GM21528 (cell line): ENCODE measurements at regions not wholly inside any gene's neighbourhood (a gene's known extent, or its start where the extent isn't known, plus 50 kb on each side); places are given as distances from the start of the nearest gene placed in this dataset.
"Not testable (repeated sequence)": the region's sequence is repeated elsewhere in the genome, so short reads cannot be mapped to it uniquely, and the experiment has no call there.

Source experiments
- ATAC-seq: cut with Tn5 transposase; IDR thresholded peaks from one replicate; pipeline ENCODE4 v1.9.1; 2021; ENCODE audit warnings: mild to moderate bottlenecking, moderate library complexity; ENCODE audit not compliant: unreplicated experiment, low FRiP score

DNA sequence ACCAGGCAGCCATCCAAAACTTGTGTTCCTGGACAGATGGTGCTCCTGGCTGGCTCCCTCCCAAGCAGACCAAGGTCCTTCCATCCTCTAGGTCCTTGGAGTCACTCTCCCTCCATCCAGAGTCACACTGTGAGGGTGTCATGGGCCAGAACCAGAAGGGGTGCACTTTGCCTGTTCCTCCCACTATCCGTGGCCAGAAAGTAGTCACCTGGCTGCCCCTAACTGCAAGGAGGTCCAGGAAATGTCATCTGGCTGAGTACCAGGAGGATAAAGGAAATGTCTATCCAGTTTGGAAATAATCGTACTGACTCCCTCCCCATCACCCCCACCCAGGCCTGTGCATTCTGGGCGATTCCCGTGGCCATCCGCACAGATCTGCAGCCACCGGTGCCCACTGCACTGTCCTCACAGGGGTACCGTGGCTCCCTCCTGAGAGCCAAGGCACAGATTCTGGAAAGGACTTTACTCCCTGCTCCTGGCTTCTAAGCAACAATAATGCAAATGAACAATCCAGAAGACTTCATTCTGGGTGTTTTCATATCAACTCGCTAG lies 253.2 kb downstream of the NPHP4 start:
- no peak for ATAC-seq

DNA sequence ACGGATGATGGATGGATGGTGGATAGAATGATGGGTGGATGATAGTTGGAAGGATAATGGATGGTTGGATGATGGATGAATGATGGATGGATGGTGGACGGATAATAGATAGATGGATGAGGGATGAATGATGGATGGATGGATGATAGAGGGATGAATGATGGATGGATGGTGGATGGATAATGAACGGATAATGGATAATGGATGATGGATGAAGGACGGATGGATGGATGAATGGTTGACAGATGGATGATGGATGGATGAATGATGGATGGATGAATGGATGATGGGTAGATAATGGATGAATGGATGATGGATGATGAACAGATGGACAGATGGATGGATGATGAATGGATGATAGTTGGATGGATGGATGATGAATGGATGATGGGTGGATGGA lies 255.1 kb downstream of the NPHP4 start:
- ATAC-seq, result no peak

DNA sequence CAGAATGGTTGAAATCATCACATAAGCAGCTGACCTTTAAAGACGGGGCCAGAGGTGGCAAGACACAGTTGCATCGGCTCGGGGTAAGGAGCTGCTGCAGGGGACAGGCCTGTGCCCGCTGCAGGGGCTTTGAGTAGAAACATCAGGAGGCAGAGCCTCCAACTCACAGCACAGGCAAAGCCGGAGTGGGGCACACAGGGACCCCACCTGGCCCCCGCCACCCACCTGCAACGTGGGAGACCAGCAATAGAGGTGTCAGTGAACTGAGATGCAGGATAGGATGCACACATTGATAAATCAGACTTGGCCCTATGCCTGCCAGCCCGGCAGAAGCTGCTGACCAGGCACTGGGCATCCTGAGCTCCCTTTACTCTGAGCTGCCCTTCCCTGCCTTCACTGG lies 257.2 kb downstream of the NPHP4 start:
- ATAC-seq, result no peak

DNA sequence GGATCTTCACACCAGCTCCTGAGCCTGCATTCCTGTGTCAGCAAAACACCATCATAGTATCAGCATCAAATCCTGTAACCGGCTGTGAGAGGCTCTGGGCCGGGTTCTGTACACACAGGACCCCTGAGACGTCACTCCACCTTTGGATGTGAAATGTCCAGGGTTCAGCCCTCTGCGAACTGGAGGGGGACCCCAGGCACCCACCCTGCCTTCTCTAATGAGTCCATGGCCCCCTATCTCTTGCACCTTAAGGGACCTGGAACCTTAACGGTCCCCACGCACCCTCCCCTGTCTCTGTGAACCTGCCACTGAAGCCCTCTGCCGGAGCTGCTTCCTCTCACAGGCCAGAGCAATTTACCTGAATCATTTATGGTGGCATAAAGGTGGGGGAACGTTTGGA lies 257.8 kb downstream of the NPHP4 start:
- no peak for ATAC-seq

DNA sequence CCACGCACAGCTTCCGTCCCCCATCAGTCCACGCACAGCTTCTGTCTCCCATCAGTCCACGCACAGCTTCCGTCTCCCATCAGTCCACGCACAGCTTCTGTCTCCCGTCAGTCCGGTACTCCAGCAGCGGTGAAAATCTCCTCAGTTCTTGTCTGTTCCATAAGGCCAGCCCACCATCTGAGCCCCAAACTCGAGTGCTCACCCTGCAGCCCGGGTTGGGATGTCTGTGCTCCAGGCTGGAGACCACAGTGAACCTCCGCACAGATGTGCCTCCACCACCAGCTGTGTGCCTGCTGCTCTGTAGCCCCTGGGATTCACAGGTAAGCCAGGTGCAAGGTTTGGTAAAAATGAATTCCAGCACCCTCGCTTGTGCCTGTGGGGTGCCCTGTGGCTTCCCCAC lies 258.6 kb downstream of the NPHP4 start:
- ATAC-seq, result no peak

DNA sequence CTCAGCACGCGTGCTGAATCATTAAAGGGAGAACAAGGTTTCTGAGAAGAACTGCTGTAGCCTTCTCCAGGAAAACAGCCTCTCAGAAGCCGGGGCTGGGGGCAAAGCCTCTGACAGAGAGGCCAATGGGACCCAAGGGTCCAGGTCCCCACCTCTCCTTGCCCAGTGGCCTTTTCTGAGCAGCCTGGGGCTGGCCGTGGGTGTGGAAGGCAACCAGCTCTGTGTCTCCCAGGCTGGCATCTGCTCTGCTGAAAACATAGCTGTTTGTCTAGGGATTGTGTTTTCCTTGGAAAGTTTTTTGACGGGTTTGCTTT lies 261.2 kb downstream of the NPHP4 start:
- no peak for ATAC-seq

DNA sequence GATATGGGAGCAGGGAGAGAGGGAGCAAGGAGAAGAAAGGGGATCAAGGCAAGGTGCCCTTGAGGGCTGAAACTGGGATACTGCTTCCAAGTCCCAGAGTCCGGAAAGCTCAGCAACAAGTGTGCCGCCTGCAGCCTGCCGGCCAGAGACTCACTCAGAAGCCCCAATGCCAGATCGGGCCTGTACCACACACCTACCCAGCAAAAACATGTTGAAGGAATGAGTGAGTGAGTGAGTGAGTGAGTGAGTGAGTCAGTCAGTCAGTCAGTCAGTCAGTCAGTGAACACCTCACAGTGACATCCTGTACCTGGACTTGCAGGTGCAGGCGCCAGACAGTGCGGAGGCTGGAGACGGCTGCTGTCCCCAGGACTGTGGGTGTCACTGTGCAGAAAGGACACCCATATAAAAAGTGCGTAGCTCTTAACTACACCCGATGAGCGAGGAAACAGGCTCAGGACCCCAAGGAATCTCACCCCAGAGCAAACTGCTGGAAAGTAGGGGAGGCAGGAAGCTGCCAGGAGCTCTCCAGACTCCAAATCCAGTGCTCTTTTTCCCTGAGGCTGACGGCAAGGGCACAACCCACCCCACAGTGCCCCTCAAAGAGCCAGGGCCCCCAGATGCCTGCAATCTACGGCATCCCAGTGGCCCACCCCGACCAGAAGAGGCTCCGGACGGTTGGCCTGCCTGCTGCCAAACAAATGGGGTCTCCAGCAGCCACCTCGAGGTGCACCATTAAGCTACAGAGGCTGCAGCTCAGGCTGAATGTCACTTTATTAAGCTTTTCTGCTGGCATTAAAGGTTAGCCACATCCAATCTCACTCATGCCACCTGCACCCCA lies 261.7 kb downstream of the NPHP4 start:
- no peak for ATAC-seq

DNA sequence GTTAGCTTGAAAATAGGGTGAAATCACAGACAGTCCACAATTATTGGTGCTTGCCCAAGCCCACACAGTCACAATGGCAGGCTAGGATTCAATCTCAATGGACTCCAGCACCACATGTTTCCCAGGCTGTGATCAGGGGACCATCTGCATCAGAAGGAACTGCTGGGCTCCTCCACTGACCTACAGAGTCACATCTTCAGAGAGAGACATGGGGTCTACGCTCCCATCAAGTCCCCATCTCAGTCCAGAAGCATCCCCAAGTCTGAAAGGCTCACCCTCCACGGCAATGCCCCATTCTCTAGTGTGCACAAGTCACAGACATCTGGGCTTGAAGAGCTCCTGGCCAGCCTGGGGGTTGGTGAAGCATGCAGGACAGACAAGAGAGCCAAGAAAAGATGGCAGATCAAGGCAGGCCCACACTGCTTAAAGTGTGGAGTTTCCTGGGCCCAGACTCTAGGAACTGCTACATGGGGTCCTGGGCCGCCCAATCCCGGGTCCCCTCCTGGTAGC lies 262.5 kb downstream of the NPHP4 start:
- no peak for ATAC-seq

DNA sequence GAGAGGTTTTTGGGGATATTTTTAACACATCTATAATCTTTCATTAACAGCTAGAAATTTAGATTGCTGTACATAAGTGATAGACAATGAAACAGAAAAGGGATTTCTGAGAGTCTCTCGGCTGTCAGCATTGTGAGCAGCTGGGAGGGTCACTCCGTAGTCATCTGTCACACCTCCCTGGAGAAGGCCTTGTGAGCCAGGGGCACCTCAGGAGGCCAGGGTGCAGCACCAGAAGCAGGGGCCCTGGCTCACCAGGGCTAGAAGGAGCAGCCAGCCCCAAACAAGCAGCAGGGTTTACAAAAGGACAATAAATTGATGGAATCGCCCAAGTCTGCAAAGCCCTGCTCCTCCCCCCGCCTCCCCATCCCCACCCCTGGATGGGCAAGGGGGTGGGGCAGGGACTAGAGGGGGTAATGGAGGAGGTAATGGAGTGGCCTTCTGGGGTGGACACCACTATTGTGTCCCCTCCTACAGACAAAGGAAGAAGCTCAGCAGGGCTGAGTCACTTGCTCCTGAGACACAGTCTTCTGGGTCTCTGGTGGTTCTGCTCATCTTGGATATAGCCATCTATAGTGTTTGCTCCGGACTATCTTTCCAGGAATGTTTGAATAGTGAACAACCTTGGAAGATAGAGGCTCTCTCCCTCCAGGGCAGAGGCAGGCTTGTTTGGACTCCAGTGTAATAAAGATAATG lies 263.4 kb downstream of the NPHP4 start:
- no peak for ATAC-seq

DNA sequence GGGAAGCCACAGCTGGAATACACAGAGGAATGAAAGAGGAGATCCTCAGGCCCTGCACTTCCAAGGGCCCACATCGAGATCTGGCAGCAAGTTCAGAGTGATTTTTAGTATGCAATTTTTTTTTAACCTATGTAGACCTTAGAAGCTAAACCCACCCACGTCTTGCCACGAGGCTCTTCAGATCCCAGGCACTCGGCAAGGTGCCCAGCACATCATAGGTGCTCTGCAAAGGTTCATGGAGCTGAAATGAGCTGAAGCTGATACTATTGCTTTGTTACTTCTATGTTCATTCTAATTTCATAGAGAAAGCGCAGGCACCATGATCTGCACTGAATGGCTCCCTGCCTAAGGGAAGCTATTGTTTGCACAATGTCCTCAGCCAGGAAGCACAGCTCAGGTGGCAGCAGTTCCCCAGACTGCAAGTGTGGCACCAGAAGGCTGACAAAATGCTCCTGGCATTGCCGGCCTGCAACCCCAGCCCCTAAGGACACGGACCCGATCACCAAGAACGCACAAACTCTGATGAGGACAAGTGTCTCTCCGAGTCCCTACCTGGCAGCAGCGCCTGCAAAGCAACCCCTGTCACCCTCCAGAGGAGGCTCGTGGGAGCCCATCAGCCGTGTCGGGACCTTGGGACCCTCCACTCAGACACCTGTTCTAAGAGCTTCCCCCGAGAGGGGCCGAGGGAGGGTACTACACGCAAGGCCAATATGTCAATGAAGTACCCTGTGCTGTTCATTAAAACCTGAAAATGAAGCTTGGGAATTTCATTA lies 264.2 kb downstream of the NPHP4 start:
- no peak for ATAC-seq

DNA sequence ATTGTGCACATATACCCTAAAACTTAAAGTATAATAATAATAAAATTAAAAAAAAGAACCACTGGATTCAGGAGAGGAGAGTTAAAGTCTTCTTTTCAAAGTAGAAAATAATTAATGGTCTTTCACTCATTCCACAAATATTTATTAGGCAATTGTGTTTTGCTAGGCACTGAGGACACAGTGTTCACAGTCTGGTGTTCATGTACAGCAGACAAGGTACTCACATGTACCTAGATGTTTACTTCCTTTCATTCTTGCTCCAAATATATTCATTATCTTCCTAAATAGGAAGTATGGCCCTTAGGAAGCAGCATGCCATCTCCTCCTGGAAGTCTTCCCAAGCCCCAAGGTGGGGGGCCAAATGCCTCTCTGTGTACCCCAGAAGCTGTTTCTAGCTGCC lies 265.0 kb downstream of the NPHP4 start:
- ATAC-seq, result no peak

DNA sequence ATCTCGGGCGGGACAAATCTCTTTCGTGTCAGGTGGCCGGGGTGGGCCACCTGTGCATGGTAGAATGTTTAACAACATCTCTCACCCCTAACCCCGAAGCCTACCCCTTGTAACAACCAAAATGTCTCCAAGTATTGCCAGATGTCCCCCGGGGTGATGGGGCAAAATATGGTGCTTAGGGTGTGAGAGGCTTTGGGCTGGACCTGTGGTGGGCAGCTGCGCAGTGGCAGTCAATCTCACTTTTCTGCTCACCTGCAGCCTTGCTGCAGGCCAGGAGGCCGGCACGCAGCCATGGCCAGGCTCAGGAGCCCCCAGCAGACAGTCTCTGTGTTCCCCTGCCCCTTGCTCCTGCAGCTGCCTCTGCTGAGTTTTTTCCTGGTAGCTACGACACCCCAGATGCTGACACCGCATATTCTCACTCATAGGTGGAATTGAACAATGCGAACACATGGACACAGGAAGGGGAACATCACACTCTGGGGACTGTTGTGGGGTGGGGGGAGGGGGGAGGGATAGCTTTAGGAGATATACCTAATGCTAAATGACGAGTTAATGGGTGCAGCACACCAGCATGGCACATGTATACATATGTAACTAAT lies 265.5 kb downstream of the NPHP4 start:
- not testable (repeated sequence) for ATAC-seq

DNA sequence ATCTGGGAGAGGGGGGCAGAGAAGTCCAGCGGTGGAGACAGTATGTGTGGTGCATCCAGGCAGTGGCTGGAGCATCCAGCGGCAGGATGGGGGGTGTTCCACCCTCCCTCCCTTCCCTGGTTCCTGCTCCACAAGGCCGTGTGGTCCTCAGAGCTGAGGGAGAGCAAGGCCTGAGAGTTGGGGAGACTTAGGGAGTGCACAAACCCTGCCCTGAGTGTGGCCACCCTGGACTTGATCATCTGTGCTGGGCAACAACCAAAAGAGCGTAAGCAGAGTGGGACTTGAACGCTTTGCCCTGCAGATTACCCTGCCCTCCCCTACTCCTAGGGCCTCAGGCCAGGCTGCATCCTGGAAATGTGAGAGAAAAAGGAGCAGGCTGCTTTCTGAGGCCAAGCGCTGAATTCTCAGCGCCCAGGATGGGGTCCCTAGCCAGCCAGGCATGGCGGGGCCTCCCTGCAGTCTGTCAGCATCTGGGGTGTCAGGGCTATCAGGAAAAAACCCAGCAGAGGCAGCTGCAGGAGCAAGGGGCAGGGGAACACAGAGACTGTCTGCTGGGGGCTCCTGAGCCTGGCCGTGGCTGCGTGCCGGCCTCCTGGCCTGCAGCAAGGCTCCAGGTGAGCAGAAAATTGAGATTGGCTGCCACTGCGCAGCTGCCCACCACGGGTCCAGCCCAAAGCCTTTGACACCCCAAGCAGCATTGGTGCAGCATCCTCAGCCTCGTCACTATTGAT lies 266.2 kb downstream of the NPHP4 start:
- no peak for ATAC-seq

DNA sequence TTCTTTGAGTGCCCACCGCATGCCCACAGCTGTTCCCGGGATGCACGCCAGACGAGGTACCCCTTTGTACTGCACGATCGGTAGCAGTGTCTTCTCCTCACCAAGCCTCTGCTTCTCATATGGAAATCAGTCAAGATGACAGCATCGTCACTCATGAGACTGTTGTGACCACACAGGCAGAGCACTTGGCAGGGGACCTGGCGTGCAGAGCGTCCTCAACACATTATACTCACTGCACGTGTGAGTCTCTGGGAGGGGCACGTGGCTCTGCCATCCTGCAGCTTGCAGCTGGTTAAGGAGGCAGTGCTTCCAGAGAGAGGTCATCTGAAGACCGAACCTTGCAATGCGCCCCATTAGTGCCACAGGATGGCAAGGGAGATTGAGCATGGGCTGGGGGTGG lies 266.8 kb downstream of the NPHP4 start:
- no peak for ATAC-seq

DNA sequence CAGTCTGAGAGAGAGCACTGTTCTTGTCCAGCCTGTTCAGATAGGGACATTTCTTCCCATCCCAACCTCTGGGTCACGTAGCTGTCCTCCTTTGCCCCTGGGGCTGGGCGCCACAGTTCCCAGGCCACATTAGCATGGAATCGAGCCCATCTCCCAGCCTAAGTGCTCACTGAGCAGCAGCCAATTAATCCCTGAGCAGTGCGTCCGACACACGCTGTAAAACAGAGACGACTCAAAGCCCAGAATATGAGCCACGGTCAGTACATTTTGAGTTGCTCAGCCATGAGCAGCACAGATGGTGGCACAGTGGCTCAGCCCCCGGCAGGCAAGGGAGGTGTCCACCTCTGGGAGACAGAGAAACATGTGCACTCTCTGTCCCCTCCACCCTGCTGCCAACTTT lies 267.4 kb downstream of the NPHP4 start:
- no peak for ATAC-seq

DNA sequence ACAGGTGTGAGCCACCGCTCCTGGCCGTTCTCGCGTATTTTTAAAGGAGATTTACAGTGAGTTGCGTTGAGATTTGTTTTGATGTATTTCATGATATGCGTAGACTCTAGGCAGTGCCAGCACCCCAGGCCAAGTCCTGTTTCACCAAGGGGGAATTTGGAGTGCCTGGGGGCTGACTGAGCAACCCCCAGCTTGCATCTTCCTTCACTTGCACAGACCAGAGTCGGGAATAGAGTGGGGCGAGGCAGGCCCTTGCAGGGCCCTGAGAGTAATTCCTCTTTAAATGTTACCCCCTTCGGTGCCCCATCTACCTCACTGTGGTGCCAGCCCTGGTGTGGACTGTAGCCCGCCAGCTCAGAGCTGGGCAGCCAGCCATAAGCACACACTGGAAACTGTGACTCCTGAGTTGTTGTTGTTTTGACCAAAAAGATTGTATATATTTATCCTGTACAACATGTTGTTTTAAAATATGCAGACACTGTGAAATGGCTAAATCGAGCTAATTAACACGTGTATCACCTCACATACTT lies 269.5 kb downstream of the NPHP4 start:
- no peak for ATAC-seq

DNA sequence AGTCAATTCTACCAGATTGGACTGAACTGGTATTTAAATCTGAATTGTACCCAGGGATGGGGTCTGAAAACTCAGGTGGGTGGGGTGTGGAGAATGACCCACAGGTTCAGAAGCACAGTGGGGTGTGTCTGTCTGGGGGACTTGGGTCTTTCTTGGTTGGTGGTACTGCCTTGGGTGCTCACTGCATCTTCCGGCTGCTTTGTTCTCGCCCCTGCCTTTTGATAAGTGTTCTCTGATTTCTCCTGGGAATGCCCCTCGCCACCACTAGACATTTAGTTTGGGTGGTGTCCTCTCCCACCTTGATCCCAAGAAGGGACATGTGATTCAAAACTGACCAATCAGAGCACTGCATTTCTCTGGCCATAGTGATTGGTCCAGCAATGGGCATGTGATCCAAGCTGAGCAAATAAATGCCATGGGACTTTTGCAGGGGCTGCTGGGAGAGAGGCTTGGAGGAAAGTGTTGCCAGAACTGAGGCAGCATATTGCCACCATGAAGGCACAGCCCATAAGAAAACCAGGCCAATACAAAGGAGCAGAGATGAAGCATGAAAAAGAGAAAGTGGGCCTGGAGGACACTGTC lies 270.5 kb downstream of the NPHP4 start:
- no peak for ATAC-seq

DNA sequence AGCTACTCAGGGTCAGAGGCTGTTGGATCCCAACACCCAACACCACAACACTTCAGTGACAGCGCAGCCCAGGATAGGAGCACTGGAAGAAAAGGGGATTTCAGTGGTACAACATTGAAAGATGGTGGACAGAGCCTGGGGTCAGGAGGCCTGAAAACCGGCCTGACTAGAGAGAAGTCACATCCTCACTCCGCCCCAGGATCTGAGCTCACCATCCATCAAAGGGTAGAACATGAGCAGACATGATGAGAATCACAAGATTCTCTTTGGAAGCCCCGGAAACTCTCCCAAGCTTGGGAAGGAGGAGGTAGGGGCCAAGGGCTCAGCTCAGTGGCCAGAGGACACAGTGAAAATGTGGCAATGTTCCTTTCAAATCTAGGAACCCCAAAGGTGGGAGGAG lies 271.3 kb downstream of the NPHP4 start:
- ATAC-seq, result no peak

DNA sequence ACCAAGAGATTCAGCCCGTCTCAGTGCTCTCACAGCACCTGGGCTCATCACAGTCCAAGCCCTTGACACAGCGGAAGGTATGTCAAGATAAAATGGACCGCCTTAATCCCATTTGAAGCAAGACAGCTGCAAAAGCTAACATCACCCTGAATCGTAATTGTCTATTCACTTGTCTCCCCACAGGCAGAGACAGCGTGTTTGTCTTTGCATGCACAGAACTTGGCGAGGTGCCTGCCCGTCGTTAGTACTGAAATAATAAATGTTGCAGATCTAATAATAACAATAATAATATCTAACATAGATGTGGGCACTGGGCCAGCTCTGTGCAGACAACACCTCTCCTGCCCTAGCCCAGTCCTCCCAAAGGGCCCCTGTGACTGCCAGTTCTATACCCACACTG lies 271.7 kb downstream of the NPHP4 start:
- no peak for ATAC-seq
